NT2/D1 (cell line): ENCODE measurements at regions not wholly inside any gene's neighbourhood (a gene's known extent, or its start where the extent isn't known, plus 50 kb on each side); places are given as distances from the start of the nearest gene placed in this dataset.

Experiments used
- SUZ12 ChIP-seq: IDR thresholded peaks from 2 replicates; pipeline ENCODE4 v1.6.1; 2011; ENCODE audit not compliant: insufficient read length, insufficient read depth; ENCODE audit errors: extremely low read depth
- YY1 ChIP-seq: IDR thresholded peaks from 2 replicates; pipeline ENCODE4 v1.6.1; 2011; ENCODE audit not compliant: insufficient read length, insufficient read depth
- ZNF274 ChIP-seq: IDR thresholded peaks from 2 replicates; pipeline ENCODE4 v1.6.1; 2011; ENCODE audit warnings: mild to moderate bottlenecking, low read depth, low read length

DNA sequence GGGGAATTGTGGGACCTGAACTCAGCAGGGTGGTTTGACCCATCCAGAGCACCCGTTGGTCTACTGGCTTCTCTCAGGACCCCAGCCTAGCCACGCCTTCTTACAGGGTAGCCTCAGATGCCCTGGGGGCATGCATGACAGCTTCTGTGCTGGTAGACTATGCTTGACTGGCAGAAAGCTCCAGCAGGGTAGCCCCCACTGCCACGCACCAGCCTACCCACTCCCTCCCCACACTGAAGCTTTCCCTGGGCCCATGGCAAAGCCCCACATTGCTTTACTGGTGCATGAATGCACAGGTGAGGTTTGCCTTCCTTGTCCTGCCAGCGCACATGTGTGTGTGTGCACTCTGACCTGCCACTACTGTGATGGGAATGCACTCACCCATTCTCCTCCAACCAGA, 772.2 kb downstream of the LRFN5 start:
- TF ChIP-seq SUZ12 (no peak), YY1 (no peak), ZNF274 (no peak)
